ENCODE measurements at regions not wholly inside any gene's neighbourhood (a gene's known extent, or its start where the extent isn't known, plus 50 kb on each side); places are given as distances from the start of the nearest gene placed in this dataset.
"Not testable (repeated sequence)": the region's sequence is repeated elsewhere in the genome, so short reads cannot be mapped to it uniquely, and the experiment has no call there.

GRCh38 chr4:171521726-171522125, 291.5 kb upstream of the GALNTL6 start:
- DNase-seq = no peak

- DNase-seq = no peak
Measured at GRCh38 chr4:171519457-171519856, 293.7 kb upstream of the GALNTL6 start.

- DNase-seq = no peak
Measured at GRCh38 chr4:171517883-171518282, 295.3 kb upstream of the GALNTL6 start.

GRCh38 chr4:171516694-171517093, 296.5 kb upstream of the GALNTL6 start:
- no peak for DNase-seq

- no peak for DNase-seq
Measured at GRCh38 chr4:171484681-171485080, 328.5 kb upstream of the GALNTL6 start.

- no peak for DNase-seq
Measured at GRCh38 chr4:171478181-171478580, 335.0 kb upstream of the GALNTL6 start.

- DNase-seq = not testable (repeated sequence)
Measured at GRCh38 chr4:171475111-171475510, 338.1 kb upstream of the GALNTL6 start.

- DNase-seq = no peak
Measured at GRCh38 chr4:171473155-171473554, 340.0 kb upstream of the GALNTL6 start.

GRCh38 chr4:171472230-171472629, 341.0 kb upstream of the GALNTL6 start:
- no peak for DNase-seq

- no peak for DNase-seq
Measured at GRCh38 chr4:171464499-171464898, 348.7 kb upstream of the GALNTL6 start.

- no peak for DNase-seq
Measured at GRCh38 chr4:171461191-171461590, 352.0 kb upstream of the GALNTL6 start.

- DNase-seq = no peak
Measured at GRCh38 chr4:171448919-171449481, 364.2 kb upstream of the GALNTL6 start.

GRCh38 chr4:171448358-171448757, 364.8 kb upstream of the GALNTL6 start:
- DNase-seq = no peak

GRCh38 chr4:171441300-171441941, 371.8 kb upstream of the GALNTL6 start:
- DNase-seq = no peak

- no peak for DNase-seq
Measured at GRCh38 chr4:171433674-171434073, 379.5 kb upstream of the GALNTL6 start.

GRCh38 chr4:171432536-171432935, 380.7 kb upstream of the GALNTL6 start:
- no peak for DNase-seq

GRCh38 chr4:171430495-171430894, 382.7 kb upstream of the GALNTL6 start:
- DNase-seq = no peak

GRCh38 chr4:171397175-171397574, 416.0 kb upstream of the GALNTL6 start:
- no peak for DNase-seq

GRCh38 chr4:171390626-171391025, 422.6 kb upstream of the GALNTL6 start:
- no peak for DNase-seq

GRCh38 chr4:171378323-171378722, 434.9 kb upstream of the GALNTL6 start:
- no peak for DNase-seq

- DNase-seq = no peak
Measured at GRCh38 chr4:171376724-171377123, 436.5 kb upstream of the GALNTL6 start.

GRCh38 chr4:171353535-171353934, 459.7 kb upstream of the GALNTL6 start:
- no peak for DNase-seq

GRCh38 chr4:171348090-171348489, 465.1 kb upstream of the GALNTL6 start:
- no peak for DNase-seq

GRCh38 chr4:171342646-171343045, 470.6 kb upstream of the GALNTL6 start:
- DNase-seq = no peak

GRCh38 chr4:171340258-171340657, 472.9 kb upstream of the GALNTL6 start:
- DNase-seq = no peak
